ENCODE measurements at regions not wholly inside any gene's neighbourhood (a gene's known extent, or its start where the extent isn't known, plus 50 kb on each side); places are given as distances from the start of the nearest gene placed in this dataset.

DNA sequence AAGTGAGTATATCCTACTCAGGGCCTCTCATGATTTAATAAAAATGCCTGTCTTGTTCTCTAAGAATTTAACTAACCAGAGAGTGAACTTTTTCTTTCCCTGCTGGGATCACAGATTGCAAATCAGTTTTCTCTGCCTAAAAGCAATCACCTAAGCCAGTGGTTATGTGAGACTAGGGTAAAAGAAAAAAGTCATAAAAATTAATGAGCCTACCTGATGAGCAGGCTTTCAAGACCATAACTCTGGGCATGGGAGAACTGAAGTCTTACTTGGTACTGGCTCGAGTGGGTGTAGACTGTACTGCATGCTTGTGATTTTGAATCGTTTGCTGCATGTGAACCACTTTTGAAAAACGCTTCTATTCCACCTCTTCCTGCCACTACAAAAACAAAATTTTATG is 1677.0 kb upstream of the LRRTM1 start:
- no peak for DNase-seq

DNA sequence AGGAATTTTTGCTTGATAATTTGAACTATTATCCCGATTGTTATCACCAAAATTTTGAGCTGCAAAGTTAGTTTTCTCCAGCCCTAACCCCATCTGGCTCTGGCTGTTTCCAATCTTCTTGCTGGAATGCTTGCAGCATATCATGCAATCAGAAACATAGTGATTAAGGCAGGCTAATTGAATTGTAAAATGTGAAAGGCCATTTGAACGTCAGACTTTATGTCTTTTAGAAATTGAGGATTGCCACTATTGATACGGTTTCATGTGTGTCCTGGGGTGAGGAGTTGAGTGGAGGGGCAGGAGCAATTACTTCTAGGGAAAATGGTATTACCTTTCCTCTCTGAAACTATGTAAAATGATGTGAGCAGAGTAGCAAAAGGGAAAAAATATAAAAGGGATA is 1674.5 kb upstream of the LRRTM1 start:
- DNase-seq = no peak

DNA sequence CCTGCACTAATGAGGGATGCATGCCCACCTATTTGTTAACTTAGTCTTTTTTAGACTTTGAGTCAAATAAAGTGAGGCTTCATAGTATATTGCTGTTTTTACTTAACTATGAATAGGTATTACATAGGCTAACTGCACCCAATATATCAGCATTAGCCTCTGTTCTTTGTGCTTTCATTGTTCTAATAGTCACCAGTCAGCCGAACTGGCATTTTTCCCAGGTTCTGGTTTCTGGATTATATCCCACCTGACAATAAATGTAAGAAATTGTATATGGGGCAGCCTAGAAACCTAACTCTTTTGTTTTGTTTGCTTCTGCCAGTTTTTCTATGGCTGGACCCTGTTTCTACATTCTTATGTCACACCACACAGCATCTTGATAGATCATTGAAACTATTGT is 1672.4 kb upstream of the LRRTM1 start:
- DNase-seq = no peak

DNA sequence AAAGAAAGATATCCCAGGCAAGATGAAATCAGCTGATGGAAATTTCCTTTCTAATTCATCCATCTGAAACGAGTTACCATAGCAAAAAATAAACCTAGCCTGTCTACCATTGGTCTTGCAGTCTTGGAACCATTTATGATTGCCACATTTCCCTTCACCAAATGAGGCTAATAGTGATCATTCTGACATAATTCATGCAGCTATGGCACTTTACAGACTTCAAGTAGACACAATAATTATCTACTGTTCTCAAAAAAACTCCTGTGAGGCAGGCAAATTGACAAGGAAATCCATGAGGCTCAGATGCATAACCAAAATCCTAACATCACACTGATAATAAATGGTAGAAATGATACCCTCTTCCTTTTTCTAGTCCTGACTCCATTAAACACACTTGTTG is 1669.7 kb upstream of the LRRTM1 start:
- DNase-seq = no peak

DNA sequence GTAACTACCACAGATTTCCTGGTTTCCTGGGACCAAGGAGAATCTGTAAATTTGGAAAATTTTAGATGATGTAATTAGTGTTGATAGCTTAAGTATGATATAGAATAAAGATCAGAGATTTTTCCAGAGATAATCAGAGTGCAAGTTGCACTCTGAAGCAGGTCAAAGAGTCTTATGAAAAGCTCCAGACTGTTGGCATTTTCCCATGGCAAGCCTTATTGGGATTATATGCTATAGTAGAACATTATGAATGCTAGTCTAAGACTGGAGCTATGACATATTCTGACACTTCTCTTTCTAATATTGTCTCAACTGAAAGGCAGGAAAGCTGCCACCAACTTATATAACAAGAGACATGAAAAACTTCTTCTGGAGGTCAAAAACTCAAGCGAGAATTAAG is 1638.3 kb upstream of the LRRTM1 start:
- no peak for DNase-seq

DNA sequence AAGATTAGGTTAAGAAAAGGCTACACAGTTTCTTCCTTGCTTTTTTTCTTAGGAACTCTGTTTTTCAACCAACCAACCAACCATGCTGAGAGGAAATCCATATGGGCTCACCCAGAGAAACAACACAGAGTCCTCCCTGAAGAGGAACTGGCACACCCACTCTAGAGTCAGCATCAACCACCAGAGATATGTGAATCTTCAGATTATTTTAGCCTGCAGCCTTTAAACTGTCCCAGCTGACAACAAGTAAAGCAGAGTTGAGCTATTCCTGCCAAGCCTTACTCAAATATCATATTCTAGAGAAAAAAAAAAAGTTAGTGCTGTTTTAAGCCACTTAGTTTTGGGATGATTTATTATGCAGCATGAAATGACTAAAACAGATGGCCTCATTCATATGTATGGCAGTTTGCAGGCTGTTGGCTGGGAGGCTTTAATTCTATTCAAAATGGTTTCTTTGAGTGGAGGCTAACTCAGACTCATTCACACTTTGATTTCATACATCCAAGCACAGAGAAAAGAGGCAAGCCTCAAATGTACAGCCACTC is 1637.7 kb upstream of the LRRTM1 start:
- no peak for DNase-seq

DNA sequence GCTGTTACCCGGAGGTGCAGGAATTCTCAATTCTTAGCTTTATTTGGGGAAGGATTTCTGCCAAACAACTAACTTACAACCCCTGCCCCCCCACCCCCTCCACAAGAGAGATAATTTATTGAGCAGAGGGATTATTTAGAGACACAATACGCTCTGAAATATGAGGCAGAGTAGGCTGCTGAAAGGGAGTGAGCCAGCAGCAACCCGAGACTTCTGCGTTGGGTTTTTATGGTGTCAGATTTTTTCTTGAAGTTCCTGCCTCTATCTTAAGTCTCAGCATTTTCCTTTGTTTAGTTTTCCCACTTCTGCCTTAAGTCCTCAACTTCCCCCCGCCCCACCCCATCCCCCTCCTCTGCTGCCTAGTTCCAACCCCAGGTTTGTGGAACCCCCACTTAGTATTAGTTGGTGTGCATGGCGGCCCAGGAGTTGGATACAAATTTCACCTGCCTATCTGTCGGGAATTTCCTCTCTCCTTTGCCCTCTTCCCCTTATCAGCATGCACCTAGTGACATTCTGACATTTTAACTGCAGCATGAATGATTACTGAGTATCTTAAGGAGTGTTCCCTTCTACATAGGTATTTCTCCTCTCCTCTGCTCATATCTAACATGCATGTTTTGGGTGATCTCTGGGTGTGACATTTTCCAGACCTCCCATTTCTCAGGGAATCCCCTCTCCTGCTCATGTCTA is 1635.9 kb upstream of the LRRTM1 start:
- DNase-seq = no peak

DNA sequence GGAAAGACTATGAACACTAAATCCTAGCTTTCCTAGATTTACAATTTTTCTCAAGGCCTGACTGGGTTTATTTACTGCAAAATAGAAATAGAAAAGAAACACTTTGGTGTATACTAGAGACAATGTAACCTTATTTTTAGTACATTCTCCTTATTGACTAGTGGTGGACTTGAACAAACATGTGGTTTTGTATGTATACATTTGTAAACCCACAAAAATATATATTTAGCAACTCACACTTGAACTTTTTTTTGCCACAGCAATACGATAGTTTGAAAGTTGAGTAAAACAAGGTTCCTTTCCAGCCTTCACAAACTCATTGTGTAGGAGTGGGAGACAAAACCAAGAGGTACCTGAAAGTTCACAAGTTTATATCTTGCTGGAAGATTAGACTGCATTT is 1633.4 kb upstream of the LRRTM1 start:
- DNase-seq = no peak

DNA sequence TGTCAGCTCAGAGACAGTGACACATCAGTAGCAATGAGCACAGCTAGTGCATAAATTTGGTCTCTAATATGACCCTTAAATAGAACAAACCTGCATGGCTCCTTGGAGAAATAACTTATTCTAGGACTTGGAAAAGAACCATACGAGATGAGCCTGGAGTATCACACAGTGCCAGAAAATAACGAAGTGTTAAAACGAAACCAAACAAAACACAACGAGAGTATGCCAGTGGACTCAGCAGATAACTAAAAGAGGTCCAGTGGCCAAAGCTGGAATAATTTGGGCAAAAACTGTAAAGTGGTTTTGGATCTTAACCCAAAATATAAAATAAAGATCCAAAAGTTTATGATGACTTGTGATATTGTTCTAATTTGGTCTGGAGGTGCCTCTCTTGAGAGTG is 1599.0 kb upstream of the LRRTM1 start:
- no peak for DNase-seq

DNA sequence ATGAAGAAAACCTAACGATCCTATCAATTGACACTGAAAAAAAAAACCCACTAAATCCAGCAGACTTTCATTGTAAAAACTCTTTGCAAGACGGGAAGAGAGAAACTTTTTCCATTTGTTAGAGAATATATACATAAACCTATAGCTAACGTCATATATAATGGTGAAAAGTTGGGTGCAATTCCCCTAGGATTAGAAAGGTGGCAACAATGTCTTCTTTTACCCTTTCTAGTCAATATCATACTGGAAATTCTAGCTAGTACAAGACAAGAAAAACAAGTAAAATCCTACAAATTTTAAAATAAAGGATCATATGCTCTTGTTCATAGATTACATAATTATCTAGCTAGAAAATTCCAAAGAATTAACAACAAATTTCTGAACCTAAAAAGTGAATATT is 1596.5 kb upstream of the LRRTM1 start:
- no peak for DNase-seq

DNA sequence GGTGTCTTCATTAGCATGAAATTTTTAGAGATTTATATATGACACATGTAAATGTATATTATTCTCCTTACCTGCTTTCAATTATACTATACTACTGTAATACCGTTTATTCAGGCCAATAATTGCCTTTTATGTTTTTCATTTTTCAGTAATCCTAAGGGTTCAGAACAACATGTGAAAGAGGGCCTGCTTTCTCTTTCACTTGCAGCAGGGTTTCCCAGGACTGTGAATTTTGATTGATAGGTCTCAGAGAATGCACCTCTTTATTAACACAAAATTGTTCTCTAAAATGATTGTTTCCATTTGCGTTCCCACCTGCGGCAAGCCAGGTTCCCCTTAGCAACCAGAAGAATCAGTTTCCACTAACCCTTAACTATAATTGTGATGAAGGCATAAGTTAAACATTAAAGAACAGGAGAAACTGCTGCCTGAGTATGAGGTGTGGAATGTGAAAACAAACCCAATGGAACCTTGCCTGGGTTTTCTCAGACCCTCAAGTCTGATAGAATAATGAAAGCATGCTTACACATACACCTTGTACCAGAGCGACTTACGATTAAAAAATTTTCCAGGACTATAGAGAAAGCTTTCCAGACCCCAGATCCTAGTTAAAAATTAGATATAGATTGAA is 1591.2 kb upstream of the LRRTM1 start:
- DNase-seq = no peak

DNA sequence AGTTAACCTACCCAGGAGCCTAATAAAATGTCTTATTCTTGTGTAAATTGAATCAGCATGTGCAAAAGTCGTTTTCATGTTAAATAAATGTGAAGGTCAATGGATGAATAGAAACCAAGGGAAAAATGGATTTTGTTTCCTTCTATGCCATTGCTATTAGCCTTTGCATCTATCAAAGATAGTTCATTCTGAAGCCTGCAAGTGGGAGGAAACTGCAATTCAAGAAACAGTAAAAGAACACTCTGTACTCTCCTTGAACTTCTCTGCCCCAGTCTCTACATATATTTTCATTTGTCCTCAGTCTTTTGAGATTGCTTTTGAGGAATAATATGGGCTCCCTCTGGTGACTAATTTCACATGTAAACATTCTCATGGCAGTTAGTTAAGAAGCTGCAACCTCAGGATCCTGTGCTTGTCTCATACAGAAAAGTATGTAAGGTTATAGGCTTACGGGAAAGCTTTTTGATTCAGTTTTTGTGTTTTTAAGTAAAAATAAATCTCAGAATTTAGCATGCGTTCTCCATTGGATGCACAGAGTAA is 1590.0 kb upstream of the LRRTM1 start:
- DNase-seq = no peak

DNA sequence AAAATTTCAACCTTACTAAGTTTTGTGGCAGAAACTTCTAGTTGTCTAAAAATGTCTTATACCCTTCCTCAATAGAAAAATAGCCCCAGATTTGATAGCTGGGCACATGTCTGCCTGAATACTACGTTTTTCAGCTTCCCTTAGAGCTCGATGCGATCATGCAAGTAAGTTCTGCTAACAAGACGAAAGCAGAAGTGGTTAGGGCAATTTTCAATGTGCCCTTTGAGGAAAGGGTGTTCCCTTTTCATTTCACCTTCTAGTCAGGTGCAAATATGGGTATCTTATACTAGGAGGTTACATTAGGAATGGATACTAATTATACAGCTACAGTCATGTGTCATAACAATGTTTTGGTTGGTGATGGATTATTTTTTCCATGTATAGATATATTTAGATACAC is 1572.1 kb upstream of the LRRTM1 start:
- no peak for DNase-seq

DNA sequence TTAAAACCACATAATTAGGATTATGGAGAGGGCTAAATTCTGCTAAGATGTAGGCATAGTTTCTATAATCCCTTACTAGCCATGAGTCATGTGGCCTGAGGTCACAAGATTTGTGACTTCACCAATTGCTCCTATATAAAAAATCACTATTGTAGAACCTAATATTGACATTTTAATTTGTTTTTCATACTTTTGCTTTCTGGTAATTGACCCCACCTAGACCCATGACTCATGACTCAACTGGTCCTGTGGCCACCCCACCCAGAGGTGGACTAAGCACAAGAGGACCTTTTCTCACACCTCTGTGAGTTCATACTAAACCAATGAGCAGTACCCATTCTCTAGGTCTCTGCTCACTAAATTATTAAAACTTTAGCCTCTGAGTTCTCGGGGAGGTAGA is 1567.5 kb upstream of the LRRTM1 start:
- DNase-seq = no peak

DNA sequence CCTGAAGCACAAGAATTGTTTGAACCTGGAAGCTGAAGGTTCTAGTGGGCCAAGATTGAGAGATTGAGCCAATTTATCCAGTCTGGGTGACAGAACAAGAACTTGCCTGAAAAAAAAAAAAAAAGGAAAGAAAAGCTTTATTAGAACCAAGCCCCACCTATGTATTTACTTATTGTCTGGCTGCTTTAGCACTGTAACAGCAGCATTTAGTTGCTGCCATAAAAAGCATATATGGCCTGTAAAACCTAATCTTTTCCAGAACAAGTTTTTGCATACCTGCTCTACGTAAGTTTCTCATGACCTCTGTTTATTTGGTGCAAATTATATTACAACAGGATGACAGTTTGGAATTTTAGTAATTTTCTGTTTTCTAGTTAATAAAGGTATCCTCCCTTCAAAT is 1565.6 kb upstream of the LRRTM1 start:
- DNase-seq = no peak

DNA sequence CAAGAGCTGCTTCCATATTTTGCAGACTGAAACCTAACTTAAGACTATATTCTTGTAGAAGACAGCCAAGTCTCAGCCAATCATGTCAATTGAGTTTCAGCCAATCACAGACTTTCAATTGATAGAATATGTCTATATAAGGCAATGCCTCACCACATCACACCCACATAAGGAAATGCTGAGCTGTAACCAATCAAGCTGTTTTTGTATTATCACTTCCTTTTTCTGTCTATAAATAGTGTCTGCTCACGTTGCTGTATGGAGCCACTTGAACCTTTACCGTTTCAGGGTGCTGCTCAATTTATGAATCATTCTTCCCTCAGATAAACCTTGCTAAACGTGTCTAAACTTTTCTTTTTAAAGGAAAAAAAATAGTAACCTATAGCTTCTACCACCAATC is 1554.4 kb upstream of the LRRTM1 start:
- DNase-seq = no peak

DNA sequence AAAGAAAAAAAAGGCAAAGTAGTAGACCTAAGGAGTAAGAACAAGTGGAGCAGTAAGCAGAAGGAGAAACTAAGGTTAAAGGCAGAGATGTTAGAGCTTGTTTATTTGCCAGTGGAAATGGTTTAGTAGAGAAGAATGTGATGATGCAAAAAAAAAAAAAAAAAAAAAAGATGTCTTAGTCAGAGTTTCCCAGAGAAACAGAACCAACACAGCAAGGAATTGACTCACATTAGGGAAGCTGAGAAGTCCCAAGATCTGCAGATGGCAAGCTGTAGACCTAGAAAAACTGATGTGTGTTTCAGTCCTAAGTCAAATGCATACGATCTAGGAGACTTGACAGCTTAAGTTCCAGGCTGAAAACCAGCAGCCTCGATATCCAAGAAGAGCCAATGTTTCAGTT is 1548.8 kb upstream of the LRRTM1 start:
- no peak for DNase-seq

DNA sequence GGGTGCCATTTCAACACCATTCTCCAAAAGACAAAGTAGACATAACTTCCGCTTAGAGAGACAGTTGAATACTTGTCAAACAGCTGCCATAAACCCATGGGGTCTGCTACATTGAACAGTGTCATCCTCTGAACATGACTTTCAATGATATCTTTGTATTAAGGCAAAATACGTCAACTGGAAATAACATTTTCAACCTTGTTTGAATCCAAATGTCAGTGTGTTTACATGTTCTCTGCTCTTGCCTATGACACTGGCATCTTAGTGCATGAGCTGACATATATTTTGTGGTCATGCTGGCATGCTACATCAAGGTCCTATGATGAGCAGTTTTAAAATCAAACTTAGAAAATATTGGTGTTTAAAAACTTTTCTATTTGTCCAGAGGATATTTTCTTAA is 1548.1 kb upstream of the LRRTM1 start:
- DNase-seq = no peak

DNA sequence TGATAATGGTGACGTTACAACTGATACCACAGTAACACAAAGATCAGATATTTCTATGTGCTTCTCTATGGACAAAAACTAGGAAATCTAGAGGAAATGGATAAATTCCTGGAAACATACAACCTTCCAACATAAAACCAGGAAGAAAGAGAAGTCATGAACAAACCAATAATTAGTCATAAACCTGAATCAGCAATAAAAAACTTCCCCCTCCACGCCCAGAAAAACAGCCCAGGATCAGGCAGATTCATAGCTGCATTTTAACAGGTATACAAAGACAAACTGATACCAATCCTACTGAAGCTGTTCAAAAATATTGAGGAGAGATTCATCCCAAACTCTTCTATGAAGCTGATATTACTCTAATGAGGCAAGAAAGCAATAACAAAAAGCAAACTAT is 1535.2 kb upstream of the LRRTM1 start:
- no peak for DNase-seq

DNA sequence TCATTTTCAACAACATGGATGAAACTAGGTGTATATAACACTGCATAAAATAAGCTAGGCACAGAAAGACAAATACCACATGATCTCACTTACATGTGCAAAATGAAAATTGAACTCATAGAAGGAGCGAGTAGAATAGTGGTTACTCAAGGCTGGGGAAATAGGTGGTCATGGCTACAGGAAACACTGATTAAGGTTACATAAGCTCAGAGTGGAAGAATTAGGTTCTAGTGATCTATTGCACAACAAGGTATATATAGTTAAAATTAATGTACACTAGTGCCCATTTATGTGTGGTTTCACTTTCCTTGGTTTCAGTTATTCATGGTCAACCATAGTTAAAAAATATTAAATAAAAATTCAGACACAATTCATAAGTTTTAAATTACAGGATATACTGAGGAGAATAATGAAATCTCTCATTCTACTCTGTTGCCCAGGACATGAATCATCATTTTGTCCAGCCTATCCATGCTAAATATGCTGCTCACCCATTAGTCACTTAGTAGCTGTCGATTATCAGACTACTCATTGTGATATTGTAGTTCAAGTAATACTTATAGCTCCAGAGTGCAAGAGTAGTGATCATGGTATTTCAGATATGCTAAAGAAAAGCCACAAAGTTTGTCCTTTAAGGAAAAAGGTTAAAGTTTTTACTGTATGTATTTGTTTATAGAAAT is 1530.9 kb upstream of the LRRTM1 start:
- no peak for DNase-seq

DNA sequence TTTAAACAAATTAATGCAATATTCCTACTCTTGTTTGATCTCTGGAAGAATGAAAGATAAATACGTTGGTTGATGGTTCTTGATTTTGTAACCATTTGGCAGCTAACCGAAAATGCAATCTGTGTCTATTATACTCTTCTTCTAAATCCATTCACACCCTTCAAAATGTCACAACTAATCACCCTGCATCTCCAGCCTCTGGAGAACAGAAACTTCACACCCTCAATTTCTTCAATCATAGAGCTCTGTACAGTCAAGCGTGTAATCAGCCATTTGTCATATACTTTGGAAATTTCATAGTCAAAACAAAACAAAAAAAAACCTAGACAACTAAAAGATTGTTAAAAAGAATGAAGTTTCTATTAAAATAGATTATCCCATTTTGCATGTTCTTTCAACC is 1482.3 kb upstream of the LRRTM1 start:
- DNase-seq = no peak

DNA sequence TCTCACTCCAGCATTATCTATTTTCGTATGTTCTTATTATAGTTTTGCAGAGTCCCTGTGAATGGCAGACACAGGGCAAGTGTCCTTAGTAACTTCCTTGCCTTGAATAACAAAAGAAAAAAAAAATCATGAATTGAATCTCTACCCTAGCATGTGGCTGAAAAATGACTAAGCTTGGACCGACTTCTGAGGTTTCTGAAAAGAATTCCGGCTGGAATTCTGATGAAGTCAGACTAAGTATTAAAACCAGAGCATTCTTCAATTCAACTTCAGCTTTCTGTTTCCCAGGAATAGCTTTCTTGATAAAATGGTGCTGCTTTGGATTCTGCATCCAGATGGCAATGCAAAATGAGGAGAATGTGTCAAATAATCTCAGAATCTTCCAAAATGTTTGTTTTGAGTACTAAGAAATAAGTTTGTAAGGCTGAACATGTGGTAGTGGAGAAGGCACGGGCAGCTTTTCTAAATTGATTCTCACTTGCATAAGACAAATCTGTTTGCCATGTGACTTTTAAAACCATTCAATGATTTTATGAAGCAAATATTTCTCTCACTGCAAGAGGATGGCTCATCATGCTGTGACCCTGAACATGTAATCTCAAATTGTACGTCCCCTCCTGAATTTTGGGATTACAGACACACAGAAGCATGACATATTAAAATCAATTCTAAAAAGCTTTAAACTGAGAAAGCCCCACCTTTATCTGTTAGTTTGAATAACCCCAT is 1462.8 kb upstream of the LRRTM1 start:
- DNase-seq = no peak

DNA sequence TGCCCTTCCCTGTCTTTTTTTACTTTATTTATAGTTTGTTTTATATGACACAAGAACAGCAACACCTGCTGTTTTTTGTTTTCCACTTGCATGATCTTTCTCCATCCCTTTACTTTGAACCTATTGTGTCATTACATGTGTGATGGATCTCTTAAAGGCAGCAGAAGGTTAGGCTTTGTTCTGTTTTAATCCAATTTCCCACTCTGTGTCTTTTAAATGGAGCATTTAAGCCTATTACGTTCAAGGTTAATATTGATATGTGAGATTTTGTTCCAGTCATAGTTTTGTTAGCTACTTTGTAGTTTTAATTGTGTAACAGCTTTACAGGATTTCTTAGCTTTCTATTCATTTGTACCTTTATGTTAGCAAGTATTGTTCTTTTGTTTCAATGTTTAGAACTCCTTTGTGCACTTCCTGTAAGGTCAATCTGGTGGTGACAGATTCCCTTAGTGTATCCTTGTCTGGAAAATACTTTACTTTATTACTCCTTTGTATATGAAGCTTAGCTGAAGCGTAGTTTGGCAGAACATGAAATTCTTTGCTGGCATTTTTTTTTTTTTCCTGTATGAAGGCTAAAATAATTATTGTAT is 1443.0 kb upstream of the LRRTM1 start:
- no peak for DNase-seq

Measured in NCI-H187 (cell line).